Astrocyte of the spinal cord (primary cell): ENCODE measurements at regions not wholly inside any gene's neighbourhood (a gene's known extent, or its start where the extent isn't known, plus 50 kb on each side); places are given as distances from the start of the nearest gene placed in this dataset.

ENCODE experiments used
- DNase-seq: peaks from one replicate; pipeline ENCODE4 v3.0.0; 2011; ENCODE audit warnings: low read depth, low spot score
- H3K4me3 ChIP-seq: 2 replicates; pipeline ENCODE4 v1.5.1; 2011; ENCODE audit warnings: low read depth, mild to moderate bottlenecking, low read length, moderate library complexity
- in situ Hi-C: cut with HindIII; loops from 2 replicates; pipeline ENCODE4 v1.10.0; 2017; ENCODE audit warnings: low sequenced_read_pairs
- TF ChIP-seq, protein P1 (sequence below): IDR thresholded peaks from 2 replicates; pipeline ENCODE4 v1.5.1; 2012; ENCODE audit warnings: low read depth, mild to moderate bottlenecking, low read length, inconsistent platforms

DNA sequence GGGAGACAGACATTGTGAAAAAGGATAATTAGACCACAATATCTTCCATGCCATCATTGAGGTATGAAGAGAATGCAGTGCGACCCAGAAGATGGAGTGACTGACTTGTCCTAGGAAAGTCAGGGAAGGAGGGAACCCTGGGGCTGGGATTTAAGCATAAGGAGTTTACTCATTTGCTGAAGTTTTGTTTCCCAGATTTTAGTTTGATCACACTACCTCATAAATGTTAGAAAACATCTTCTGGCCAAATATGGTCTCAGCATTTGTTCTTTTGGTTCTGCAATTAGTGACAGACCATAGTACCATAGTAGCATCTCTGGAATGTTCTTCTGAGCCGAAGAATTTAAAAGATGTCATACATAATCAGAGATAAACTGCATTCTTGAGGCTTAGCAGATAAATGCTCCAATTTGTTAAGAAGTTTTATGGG is 96.5 kb upstream of the PGRMC2 start:
- H3K4me3 ChIP-seq = no peak overlapping the region
- in situ Hi-C loops = no loop called here
- TF ChIP-seq, protein P1, sequence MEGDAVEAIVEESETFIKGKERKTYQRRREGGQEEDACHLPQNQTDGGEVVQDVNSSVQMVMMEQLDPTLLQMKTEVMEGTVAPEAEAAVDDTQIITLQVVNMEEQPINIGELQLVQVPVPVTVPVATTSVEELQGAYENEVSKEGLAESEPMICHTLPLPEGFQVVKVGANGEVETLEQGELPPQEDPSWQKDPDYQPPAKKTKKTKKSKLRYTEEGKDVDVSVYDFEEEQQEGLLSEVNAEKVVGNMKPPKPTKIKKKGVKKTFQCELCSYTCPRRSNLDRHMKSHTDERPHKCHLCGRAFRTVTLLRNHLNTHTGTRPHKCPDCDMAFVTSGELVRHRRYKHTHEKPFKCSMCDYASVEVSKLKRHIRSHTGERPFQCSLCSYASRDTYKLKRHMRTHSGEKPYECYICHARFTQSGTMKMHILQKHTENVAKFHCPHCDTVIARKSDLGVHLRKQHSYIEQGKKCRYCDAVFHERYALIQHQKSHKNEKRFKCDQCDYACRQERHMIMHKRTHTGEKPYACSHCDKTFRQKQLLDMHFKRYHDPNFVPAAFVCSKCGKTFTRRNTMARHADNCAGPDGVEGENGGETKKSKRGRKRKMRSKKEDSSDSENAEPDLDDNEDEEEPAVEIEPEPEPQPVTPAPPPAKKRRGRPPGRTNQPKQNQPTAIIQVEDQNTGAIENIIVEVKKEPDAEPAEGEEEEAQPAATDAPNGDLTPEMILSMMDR = no peak
- peak; percentile 55 for DNase-seq

DNA sequence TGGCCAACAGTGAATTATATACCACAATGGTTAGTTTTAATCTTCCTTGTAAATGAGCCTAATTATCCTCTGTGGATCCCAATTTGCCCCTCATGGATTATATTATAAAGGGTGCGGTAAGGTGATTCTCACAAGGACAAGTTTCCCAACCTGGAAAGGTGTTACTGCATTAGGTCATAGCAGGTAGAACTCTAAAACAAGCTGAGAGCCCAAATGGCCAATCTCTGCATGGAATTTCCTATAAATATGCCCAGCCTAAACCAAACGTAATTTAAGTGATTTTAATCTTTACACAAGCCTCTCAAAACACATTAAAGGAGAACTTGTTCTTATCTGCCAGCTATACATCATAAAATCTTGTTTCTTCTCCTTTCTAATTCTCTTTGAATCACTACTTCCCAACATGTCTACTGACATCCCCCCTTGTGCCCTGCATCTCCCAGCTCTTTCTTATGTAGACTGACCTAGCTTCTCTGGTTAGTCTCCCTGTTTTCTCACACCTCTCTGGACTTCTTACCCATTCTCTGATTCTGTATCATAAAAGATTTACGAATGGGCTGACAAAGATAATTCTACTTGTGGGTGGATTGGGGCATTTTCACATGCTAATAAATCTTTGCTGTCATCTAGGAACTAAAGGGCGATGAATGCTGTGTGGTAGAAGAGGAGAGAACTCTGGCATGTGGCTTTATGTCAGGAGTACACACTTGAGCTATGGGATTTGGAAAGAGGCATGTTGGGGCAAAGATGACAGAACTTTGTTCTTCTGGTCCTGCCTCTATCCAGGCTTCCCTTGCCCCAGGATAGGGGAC is 94.3 kb upstream of the PGRMC2 start:
- in situ Hi-C loops = no loop called here
- DNase-seq = no peak
- TF ChIP-seq, protein P1 = no peak
- H3K4me3 ChIP-seq = no peak overlapping the region

DNA sequence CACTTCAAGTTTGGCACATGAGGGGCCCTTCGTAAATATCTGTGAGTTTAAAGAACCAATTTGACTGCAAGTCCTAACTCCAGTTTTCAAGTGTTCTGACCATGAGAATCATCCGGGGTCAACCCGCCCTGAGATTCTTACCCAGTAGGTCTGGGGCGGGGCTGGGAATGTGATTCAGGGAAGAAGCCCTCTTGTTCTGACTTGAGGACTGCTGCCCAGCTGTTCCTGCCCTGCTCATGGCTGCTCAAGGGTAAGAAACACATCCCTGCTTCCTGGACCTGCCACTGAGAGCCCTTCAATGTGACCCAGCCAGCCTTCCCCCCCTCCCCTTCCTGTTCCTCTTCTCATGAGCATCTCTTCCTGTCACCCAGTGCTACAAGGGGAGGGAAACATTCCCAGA is 92.7 kb upstream of the PGRMC2 start:
- in situ Hi-C loops = no loop called here
- no peak overlapping the region for H3K4me3 ChIP-seq
- DNase-seq = no peak
- TF ChIP-seq, protein P1 = no peak

DNA sequence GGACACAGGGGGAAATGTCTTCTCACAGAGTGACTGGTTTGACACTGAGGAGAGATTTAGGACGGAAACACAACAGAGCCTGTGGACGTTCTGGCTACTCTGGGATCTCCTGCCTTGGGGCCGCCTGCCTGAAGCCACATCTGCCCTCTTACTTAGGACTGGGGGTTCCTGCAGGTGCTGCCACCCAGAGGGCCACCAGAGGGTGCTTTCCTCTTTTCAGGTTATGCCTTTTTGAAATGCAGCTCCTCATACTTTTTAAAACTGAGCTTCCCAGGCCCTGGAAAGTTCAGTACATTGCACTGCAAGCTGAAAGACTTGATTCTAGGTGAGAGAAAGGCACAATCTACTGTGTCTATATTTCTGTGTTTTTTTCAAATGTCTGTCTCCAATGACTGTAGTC is 92.2 kb upstream of the PGRMC2 start:
- TF ChIP-seq, protein P1 = peak; percentile 69
- H3K4me3 ChIP-seq = no peak overlapping the region
- in situ Hi-C loops = no loop called here
- DNase-seq = peak; percentile 42

DNA sequence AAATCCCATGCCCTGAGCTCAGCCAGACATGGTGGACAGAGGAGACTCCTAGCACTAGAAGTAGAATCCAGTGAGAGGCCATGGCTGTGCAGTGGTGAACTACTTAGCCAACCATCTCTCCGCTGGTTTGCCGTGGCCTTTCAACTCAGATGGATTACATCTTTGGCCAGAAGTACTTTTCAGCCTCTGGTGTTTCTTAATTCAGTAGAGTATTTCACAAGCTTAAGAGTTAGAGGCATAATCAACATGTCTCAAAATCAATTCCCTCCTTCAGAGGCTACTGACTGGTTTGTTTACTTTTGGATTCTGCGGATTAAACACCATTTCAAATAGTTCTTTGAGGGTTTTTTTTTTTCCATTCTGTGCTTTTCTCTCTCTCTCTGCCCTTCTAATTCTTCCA is 91.1 kb upstream of the PGRMC2 start:
- no peak for DNase-seq
- in situ Hi-C loops = no loop called here
- TF ChIP-seq, protein P1 = no peak
- no peak overlapping the region for H3K4me3 ChIP-seq

DNA sequence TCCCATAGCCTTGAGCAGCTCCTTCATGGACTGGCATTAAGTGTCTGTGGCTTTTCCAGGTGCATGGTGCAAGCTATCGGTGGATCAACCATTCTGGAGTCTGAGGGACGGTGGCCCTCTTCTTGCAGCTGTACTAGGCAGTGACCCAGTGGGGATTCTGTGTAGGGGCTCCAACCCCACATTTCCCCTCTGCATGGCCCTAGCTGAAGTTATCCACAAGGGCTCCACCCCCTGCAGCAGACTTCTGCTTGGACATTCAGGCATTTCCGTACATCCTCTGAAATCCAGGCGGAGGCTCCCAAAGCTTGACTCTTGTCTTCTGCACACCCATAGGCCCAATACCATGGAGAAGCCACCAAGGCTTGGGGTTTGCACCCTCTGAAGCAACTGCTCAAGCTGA is 89.3 kb upstream of the PGRMC2 start:
- in situ Hi-C loops = no loop called here
- no peak for DNase-seq
- TF ChIP-seq, protein P1 = no peak
- no peak overlapping the region for H3K4me3 ChIP-seq
